Coronary artery (tissue), 2 donors: ENCODE measurements at regions not wholly inside any gene's neighbourhood (a gene's known extent, or its start where the extent isn't known, plus 50 kb on each side); places are given as distances from the start of the nearest gene placed in this dataset.

Experiments used
- DNase-seq: peaks from one replicate; pipeline ENCODE4 v3.0.0-alpha.2; 2017; ENCODE audit warnings: low spot score
- H3K27ac ChIP-seq, 2 donors: fragments of 200-600 bp; sonication (generic); one replicate each; pipeline ENCODE4 v1.5.1; 2016 to 2019
- H3K4me3 ChIP-seq: fragments of 200-600 bp; sonication (generic); 2 replicates; pipeline ENCODE4 v1.5.1; 2016; ENCODE audit warnings: mild to moderate bottlenecking, moderate library complexity
- TF ChIP-seq, protein P1 (sequence below): fragments of 200-600 bp; sonication (generic); IDR thresholded peaks from one replicate; pipeline ENCODE4 v1.5.1; 2019; ENCODE audit warnings: antibody characterized with exemption

DNA sequence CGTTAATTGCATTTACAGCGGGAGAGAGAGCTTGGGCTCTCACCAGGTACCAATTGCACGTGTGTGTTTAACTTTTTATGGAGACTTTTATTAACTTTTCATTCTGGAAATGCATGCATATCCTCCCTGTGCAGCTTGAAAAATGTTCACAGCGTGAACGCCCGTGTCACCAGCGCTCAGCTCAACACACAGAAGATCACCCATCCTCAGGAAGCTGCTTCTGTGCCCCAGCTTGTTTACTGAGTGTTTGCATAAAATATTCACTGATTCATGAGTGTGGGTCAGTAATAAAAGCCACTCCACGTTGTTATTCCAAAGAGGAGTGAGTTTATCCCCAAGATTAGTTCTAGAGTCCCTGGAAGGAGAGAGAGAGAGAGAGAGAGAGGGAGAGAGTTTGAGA lies 75.5 kb upstream of the FZD10 start:
- TF ChIP-seq, protein P1, sequence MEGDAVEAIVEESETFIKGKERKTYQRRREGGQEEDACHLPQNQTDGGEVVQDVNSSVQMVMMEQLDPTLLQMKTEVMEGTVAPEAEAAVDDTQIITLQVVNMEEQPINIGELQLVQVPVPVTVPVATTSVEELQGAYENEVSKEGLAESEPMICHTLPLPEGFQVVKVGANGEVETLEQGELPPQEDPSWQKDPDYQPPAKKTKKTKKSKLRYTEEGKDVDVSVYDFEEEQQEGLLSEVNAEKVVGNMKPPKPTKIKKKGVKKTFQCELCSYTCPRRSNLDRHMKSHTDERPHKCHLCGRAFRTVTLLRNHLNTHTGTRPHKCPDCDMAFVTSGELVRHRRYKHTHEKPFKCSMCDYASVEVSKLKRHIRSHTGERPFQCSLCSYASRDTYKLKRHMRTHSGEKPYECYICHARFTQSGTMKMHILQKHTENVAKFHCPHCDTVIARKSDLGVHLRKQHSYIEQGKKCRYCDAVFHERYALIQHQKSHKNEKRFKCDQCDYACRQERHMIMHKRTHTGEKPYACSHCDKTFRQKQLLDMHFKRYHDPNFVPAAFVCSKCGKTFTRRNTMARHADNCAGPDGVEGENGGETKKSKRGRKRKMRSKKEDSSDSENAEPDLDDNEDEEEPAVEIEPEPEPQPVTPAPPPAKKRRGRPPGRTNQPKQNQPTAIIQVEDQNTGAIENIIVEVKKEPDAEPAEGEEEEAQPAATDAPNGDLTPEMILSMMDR = no peak

DNA sequence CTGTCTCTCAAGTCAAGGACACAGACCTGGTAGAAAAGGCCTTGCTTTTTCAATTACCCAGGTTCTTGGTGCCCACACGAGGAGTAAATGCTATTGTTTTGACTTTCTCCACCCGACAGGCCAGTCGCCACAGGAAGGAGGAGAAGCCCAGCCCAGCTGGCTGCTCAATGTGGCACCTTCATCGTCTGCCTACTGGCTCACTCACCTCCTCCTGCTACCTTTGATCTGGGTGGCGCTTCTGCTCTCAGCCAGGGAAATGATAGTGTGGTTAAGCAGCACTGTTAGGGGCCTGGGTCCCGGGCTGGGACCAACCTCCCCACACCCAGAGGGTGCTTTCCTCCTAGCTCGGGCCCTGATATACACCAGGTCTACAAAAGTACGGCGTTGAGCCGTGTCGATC lies 75.0 kb upstream of the FZD10 start:
- no peak overlapping the region for H3K4me3 ChIP-seq
- H3K27ac ChIP-seq = no peak overlapping the region
- TF ChIP-seq, protein P1 = no peak
- DNase-seq = no peak

More for the DNA sequence above, 75.5 kb upstream of the FZD10 start:
- no peak for DNase-seq
- Histone ChIP-seq H3K27ac (no peak overlapping the region), H3K4me3 (no peak overlapping the region)

GRCh38 chr12:130088504-130088903 lies 73.8 kb upstream of the FZD10 start:
- no peak for DNase-seq
- H3K27ac ChIP-seq = no peak overlapping the region
- TF ChIP-seq, protein P1 = no peak
- no peak overlapping the region for H3K4me3 ChIP-seq

- Histone ChIP-seq H3K27ac (no peak overlapping the region), H3K4me3 (no peak overlapping the region)
- DNase-seq = no peak
- TF ChIP-seq, protein P1 = no peak
Measured at GRCh38 chr12:130090542-130090941, 71.7 kb upstream of the FZD10 start.

DNA sequence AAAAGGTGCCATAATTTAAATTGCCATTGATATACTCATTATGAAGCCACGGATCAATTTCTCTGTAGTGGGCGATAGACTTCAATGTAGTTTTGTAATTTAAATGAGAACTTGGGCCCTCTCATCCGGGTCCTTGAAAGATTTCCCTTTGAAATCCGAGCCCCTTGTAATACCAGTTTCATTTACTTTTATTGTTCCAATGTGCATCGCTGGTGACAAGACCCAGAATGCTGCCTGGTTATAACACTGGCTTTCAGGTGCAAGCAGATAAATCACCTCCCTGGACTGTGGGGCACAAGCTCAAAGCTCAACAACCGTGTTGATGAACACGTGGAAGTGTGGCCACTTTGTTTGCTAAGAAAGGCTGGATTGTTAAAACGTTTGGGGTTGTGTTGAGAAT lies 68.9 kb upstream of the FZD10 start:
- Histone ChIP-seq H3K27ac (no peak overlapping the region), H3K4me3 (no peak overlapping the region)
- DNase-seq = no peak
- TF ChIP-seq, protein P1 = no peak

GRCh38 chr12:130097342-130097741 lies 64.9 kb upstream of the FZD10 start:
- TF ChIP-seq, protein P1 = no peak

GRCh38 chr12:130097798-130098255 lies 64.4 kb upstream of the FZD10 start:
- DNase-seq = no peak
- TF ChIP-seq, protein P1 = no peak
- no peak overlapping the region for H3K27ac ChIP-seq
- no peak overlapping the region for H3K4me3 ChIP-seq

More at GRCh38 chr12:130097342-130097741, 64.9 kb upstream of the FZD10 start:
- DNase-seq = no peak
- Histone ChIP-seq H3K27ac (no peak overlapping the region), H3K4me3 (no peak overlapping the region)
